Prostate gland (tissue), 2 donors: ENCODE measurements at regions not wholly inside any gene's neighbourhood (a gene's known extent, or its start where the extent isn't known, plus 50 kb on each side); places are given as distances from the start of the nearest gene placed in this dataset.

Source experiments
- POLR2A ChIP-seq: fragments of 450-650 bp; IDR thresholded peaks from one replicate; pipeline ENCODE4 v1.6.1; 2016; ENCODE audit warnings: antibody characterized with exemption, mild to moderate bottlenecking
- POLR2AphosphoS5 ChIP-seq: sonication (generic); formaldehyde crosslinking; IDR thresholded peaks from one replicate; pipeline ENCODE4 v1.6.1; 2017; ENCODE audit warnings: antibody characterized with exemption
- TF ChIP-seq, protein P1 (sequence below), 4 experiments: fragments of 200-600 bp in 2 of 4; fragments of 450-650 bp in 2 of 4; sonication (generic) in 2 of 4; IDR thresholded peaks; 1 replicate in 3 of 4; 2 replicates in 1 of 4; pipeline ENCODE4 v1.5.1; 2016 to 2019; ENCODE audit warnings: antibody characterized with exemption in 4 of 4, mild to moderate bottlenecking in 2 of 4, moderate library complexity in 2 of 4

- TF ChIP-seq, protein P1, sequence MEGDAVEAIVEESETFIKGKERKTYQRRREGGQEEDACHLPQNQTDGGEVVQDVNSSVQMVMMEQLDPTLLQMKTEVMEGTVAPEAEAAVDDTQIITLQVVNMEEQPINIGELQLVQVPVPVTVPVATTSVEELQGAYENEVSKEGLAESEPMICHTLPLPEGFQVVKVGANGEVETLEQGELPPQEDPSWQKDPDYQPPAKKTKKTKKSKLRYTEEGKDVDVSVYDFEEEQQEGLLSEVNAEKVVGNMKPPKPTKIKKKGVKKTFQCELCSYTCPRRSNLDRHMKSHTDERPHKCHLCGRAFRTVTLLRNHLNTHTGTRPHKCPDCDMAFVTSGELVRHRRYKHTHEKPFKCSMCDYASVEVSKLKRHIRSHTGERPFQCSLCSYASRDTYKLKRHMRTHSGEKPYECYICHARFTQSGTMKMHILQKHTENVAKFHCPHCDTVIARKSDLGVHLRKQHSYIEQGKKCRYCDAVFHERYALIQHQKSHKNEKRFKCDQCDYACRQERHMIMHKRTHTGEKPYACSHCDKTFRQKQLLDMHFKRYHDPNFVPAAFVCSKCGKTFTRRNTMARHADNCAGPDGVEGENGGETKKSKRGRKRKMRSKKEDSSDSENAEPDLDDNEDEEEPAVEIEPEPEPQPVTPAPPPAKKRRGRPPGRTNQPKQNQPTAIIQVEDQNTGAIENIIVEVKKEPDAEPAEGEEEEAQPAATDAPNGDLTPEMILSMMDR (IDR thresholded peaks at IDR 0.05) = no peak
- TF ChIP-seq POLR2AphosphoS5 (no peak), POLR2A (no peak)
Observed at GRCh38 chr10:4440260-4440659, 385.7 kb upstream of the AKR1E2 start.
